A673 (cell line): ENCODE measurements at regions not wholly inside any gene's neighbourhood (a gene's known extent, or its start where the extent isn't known, plus 50 kb on each side); places are given as distances from the start of the nearest gene placed in this dataset.

Experiments used
- CTCF ChIP-seq: fragments of 300-800, 200-600 bp; sonication (generic); conservative IDR thresholded peaks from 2 replicates; pipeline ENCODE4 v1.5.1; 2017; ENCODE audit warnings: low read depth, mild to moderate bottlenecking, antibody characterized with exemption, low read length, moderate library complexity, mixed read lengths
- EZH2 ChIP-seq: fragments of 200-600 bp; sonication (generic); IDR thresholded peaks from 2 replicates; pipeline ENCODE4 v1.6.1; 2017; ENCODE audit warnings: borderline replicate concordance, low read depth, mild to moderate bottlenecking, mixed read lengths, antibody characterized with exemption, low read length; ENCODE audit not compliant: poor library complexity, severe bottlenecking

- TF ChIP-seq CTCF (no peak), EZH2 (no peak)
These were observed 367.8 kb upstream of the IGFBP3 start for GRCh38 chr7:46288861-46289260.
